GM21447 (cell line): ENCODE measurements at regions not wholly inside any gene's neighbourhood (a gene's known extent, or its start where the extent isn't known, plus 50 kb on each side); places are given as distances from the start of the nearest gene placed in this dataset.
"Not testable (repeated sequence)": the region's sequence is repeated elsewhere in the genome, so short reads cannot be mapped to it uniquely, and the experiment has no call there.

Source experiments
- ATAC-seq: cut with Tn5 transposase; IDR thresholded peaks from one replicate; pipeline ENCODE4 v1.9.1; 2021; ENCODE audit not compliant: unreplicated experiment

GRCh38 chr14:30158299-30158698 lies 230.7 kb upstream of the PRKD1 start:
- ATAC-seq = no peak

DNA sequence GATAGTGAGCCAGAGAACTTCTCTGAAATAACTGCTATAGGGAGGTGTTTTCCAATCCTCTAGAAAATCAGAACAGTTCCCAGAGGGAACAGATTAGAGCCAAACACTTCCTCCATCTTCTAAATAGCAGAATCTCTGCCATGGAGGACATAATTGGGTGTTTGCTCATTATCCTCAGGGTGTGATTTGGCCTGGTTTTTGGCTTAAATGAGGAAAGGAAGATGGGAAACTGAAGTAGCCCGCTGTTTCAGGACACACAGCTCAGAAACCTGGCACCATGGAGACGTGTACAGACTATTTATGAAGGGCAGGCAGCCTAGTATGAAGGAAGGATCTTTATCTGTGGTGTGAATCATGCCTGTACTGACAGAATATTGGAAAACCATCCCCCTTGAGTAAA lies 231.7 kb upstream of the PRKD1 start:
- no peak for ATAC-seq

GRCh38 chr14:30160608-30161007 lies 233.0 kb upstream of the PRKD1 start:
- no peak for ATAC-seq

DNA sequence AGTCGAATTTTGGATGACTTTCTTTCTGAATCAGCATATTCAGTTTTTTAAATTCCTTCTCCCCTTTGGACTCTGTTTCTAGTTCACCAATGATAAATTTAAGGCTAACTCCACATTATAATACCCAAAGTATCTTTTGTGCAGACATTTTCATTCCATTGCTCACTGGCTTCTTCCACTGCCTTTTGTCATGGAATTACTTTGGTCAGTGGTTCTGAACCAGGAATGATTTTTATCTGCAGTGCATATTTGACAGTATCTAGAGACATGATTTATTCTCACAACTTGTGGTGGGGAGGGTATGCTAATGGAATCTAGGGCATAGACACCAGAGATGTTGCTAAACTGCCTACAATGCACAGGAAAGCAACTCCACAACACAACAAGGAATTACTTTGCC lies 234.4 kb upstream of the PRKD1 start:
- ATAC-seq = no peak

- no peak for ATAC-seq
Observed at GRCh38 chr14:30165255-30165654, 237.6 kb upstream of the PRKD1 start.

GRCh38 chr14:30177781-30178180 lies 250.1 kb upstream of the PRKD1 start:
- no peak for ATAC-seq

DNA sequence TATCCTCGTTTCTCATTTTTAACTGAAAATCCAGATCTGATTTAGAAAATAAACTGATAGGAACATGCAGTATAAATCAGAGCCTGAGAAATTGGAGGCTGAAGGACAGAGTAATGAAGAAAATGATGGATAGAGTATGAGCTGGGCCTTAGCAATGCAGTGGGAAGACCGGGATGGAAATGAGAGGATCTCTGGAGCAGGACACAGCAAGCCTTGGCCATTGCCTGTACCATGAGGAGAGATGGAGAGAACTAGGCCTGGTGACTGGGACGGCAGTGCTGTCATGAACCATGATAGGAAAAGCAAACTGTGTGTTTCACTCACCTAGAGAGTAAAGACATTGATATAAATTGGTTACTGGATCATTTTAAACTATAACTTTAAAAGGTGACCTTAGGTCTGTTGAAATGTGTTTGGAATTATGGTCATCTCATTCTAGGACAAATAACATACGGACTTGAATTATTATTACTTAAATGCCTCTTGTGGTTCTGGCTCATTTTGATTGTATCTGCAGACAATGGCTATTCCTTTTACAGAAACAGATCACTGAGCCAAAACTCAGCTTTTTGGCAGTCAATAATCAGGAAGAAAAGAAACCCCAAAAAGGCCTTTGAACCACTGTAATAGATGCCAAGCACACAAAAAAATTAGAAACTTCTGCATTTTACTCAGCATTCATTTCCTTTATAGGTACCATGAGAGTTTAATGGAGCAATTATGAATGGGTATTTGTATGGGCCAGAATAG lies 251.9 kb upstream of the PRKD1 start:
- no peak for ATAC-seq

GRCh38 chr14:30180219-30180618 lies 252.6 kb upstream of the PRKD1 start:
- ATAC-seq = no peak

- no peak for ATAC-seq
Observed at GRCh38 chr14:30185832-30186231, 258.2 kb upstream of the PRKD1 start.

DNA sequence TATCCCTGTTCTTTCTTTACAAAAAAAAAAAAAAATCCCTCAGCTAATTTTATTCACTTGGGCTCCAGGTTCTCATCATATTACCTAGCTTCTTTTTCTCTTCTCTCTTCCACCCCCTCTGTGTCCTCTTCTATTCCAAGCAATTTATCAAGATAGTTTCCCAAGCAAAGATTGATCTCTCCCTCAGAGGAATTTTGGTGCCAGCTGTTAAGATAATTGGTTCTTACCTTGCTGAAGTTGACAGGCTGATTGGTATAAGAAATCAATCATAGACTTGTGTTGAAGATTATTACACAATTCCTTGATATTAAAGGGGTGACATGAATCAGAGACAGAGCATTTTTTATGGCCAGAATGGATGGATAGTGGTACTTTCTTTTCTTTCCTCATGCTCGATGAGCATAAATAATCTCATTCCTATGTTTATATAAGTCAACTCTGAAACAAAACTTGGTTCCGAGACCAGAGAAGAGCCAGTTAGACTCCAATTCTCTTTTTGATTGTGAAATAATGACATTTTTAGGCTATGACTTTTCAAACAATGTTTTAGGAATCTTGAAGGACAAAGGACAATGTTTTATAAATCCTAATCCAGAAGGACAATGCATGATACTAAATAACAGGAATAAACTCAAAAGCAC lies 264.1 kb upstream of the PRKD1 start:
- ATAC-seq = no peak

DNA sequence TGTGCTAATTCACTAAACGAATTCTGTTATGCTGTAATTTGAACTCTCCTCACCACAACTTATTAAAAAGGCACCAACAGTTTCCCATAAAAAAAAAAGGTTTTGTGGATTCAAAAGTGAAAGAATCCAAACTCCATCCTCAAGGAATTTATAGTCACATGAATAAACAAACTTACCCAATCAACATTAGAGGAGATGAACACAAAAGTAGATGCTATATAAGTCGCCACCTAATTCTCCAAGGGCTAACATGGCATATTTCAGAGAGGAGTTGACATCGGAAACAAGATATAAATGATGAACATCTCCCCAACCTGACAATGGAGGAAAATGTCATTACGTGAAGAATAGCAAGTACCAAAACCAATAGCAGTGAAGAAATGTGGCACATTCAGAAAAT lies 265.5 kb upstream of the PRKD1 start:
- no peak for ATAC-seq

- no peak for ATAC-seq
Observed at GRCh38 chr14:30193845-30194501, 266.3 kb upstream of the PRKD1 start.

DNA sequence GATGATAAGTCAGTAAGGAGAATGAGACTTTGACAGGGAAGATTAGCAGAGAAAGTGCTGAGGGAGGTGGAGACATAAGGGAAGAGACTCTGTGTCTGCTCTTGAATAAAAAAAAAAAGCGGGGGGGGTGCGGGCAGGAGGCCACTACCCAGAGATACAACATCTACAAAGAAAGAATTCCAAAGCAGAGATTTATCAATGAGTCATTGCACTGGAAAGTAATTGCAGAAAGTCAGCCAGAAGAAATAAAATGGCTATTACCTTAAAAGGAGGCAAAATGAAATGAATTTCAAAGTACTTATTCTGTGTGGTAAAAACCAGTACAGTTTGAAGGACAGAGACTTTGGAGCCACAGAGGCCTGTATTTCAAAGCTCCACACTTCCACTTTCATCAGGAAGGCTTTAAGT lies 267.1 kb upstream of the PRKD1 start:
- no peak for ATAC-seq

DNA sequence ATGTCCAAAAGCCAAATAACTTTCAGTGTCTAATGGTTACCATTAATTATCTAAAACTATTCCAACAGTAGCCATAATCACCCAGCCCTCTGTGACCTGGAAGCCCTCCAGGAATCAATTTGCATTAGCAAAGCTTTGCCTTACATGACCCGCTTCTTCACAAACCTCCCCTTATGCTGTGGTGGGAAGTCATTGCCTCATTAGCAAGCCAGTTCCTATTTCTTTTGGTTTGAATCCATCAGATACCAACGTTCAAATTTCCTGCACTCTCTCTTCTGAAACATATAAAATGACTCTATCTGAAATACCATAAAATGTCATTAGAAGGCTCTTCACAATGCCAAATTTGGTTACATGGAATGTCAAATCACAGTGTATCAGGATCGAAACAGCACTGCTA lies 268.3 kb upstream of the PRKD1 start:
- no peak for ATAC-seq

GRCh38 chr14:30196861-30197260 lies 269.2 kb upstream of the PRKD1 start:
- ATAC-seq = no peak

DNA sequence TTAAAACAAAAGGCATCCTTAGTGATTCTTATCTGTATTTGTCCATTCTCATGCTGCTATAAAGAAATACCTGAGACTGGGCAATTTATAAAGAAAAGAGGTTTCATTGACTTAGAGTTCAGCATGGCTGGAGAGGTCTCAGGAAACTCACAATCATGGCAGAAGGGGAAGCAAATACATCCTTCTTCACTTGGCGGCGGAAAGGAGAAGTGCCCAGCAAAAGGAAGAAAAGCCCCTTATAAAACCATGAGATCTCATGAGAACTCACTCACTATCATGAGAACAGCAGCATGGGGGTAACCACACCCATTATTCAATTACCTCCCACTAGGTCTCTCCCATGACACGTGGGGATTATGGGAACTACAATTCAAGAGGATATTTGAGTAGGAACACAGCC lies 271.1 kb upstream of the PRKD1 start:
- not testable (repeated sequence) for ATAC-seq

DNA sequence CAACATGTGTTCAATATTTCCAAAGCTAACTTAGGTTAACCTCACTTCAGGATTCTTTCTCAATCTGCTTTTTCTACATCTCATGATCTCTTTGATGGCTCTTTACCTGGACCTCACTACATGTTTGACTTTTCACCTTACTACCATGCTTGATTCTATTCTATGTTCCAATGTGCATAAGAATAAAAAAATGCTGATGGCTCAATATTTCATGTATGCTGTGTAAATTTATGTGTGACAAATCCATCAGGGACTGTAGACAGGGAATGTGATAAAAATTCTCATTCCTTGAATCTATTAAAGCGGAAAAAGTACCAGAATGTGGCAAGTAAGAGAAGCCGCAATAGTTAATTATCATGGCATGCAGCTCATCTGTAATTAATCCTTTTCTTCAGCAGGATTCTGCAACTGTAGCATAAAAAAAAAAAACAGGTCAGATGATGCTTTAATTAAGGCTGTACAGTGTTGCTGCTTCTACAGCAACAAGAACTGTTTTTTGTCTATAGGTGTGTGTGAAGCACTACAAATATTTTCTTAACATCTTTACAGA lies 276.9 kb upstream of the PRKD1 start:
- no peak for ATAC-seq

DNA sequence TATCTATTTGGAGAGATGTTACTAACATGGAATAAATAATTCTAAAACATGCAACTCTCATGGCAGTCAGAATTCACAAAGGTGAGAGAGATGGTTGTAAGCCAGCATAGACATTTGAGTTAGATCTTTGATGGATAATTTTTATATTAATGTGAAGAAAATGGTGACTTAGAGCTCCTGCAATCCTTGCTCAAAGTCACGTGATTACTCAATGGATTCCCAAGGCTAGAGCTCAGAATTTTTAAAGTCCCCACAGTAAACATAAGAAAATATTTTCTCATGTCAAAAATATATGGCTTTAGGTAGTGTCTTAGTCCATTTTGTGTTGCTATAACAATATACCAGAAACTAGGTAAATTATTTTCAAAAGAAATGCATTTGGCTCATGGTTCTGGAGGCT lies 281.5 kb upstream of the PRKD1 start:
- ATAC-seq = no peak

GRCh38 chr14:30210630-30211029 lies 283.0 kb upstream of the PRKD1 start:
- ATAC-seq = no peak

DNA sequence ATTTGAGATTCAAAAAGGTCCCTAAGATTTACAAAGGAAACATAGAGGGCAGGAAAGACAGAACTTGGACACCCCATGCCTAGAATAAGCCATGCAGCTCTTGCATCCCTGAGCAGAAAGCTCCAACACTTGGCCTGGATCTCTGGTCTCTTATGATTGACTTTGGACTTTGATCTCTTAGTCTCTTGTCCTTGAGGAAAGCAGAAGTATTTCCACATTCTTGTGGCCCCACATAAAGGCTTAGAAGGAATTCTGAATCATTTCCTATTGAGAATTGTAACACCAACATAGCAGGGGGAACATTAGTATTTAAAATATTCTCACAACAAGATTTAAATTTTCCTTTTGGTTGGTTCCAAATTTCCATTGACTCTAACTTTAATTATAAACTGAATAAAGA lies 283.7 kb upstream of the PRKD1 start:
- no peak for ATAC-seq

- no peak for ATAC-seq
Observed at GRCh38 chr14:30214014-30214413, 286.4 kb upstream of the PRKD1 start.

DNA sequence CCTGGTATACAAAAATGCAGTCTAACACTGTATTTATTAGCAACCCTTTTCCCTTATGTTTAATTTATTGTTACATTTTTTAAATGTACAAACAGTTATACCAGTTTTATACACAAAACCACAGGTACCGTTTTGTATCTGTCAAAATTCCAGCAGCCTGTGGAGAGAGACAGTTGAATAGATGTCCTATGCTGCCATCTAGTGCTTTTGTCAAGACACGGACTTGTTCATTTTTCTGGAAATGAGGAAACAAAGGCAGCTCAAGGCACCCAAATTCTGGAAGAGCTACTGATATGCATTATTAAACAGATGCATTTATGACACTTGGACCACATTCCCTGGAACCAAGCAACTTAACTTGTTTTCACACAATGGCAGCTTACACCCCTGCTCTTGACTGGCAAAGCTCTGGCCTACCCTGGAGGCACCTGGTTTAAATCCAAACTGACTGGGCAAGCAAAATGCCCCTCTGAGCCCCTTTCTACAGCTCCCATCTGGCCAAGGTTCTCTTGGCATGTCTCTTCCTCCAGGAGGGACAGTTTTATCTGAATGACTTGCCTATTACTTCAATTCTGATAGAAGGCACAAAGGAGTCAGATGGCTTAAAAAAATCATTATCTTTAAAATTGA lies 286.9 kb upstream of the PRKD1 start:
- ATAC-seq = no peak
